Esophagus squamous epithelium (tissue), 4 donors: ENCODE measurements at regions not wholly inside any gene's neighbourhood (a gene's known extent, or its start where the extent isn't known, plus 50 kb on each side); places are given as distances from the start of the nearest gene placed in this dataset.

Source experiments
- POLR2A ChIP-seq, 4 donors: fragments of 450-650 bp; IDR thresholded peaks; one replicate each; pipeline ENCODE4 v1.6.1; 2017; ENCODE audit warnings: antibody characterized with exemption in 4 of 4, mild to moderate bottlenecking in 4 of 4, moderate library complexity in 3 of 4
- TF ChIP-seq, protein P1 (sequence below), 6 experiments: fragments of 450-650 bp in 4 of 6; fragments of 200-600 bp in 2 of 6; sonication (generic) in 2 of 6; IDR thresholded peaks; one replicate each; pipeline ENCODE4 v1.5.1; 2016 to 2019; ENCODE audit warnings: antibody characterized with exemption in 6 of 6, mild to moderate bottlenecking in 4 of 6, moderate library complexity in 4 of 6

DNA sequence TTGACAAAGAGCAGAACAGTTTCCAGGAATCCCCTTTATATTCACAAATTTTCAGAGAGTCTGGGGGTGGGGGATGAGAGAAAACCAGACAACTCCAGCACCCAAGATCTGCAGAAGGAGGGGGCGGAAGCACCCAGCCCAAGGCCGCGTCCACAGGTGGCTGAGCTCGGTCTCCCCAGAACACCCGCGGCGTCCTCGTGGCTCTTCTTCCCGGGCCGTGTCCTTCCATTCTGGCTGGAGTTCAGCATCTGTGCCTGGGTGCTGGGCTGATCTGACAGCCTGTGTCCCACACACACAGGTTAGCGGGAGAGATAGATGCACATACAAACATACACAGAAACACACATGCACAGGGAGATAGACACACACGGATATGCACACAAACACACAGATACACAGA is 455.8 kb upstream of the SALL3 start:
- TF ChIP-seq, protein P1, sequence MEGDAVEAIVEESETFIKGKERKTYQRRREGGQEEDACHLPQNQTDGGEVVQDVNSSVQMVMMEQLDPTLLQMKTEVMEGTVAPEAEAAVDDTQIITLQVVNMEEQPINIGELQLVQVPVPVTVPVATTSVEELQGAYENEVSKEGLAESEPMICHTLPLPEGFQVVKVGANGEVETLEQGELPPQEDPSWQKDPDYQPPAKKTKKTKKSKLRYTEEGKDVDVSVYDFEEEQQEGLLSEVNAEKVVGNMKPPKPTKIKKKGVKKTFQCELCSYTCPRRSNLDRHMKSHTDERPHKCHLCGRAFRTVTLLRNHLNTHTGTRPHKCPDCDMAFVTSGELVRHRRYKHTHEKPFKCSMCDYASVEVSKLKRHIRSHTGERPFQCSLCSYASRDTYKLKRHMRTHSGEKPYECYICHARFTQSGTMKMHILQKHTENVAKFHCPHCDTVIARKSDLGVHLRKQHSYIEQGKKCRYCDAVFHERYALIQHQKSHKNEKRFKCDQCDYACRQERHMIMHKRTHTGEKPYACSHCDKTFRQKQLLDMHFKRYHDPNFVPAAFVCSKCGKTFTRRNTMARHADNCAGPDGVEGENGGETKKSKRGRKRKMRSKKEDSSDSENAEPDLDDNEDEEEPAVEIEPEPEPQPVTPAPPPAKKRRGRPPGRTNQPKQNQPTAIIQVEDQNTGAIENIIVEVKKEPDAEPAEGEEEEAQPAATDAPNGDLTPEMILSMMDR (IDR thresholded peaks at IDR 0.05) = no peak
- no peak for TF ChIP-seq POLR2A (IDR thresholded peaks at IDR 0.05)
